ENCODE measurements at regions not wholly inside any gene's neighbourhood (a gene's known extent, or its start where the extent isn't known, plus 50 kb on each side); places are given as distances from the start of the nearest gene placed in this dataset.

- no peak for TF ChIP-seq CTCF (IDR thresholded peaks at IDR 0.05; ENCODE audit: insufficient read depth, low read length, poor library complexity, severe bottlenecking)
- TF ChIP-seq EZH2phosphoT487 (conservative IDR thresholded peaks at IDR 0.05; ENCODE audit: low read length): no peak
Measured at GRCh38 chr10:81027706-81028105, 490.0 kb downstream of the SH2D4B start.

Data from SU-DHL-6 (cell line).